GM12874 (cell line): ENCODE measurements at regions not wholly inside any gene's neighbourhood (a gene's known extent, or its start where the extent isn't known, plus 50 kb on each side); places are given as distances from the start of the nearest gene placed in this dataset.

ENCODE experiments used
- TF ChIP-seq, protein P1 (sequence below): IDR thresholded peaks from 2 replicates; pipeline ENCODE4 v1.5.1; 2011; ENCODE audit warnings: low read depth, mild to moderate bottlenecking, control low read depth, low read length, moderate library complexity; ENCODE audit not compliant: insufficient read depth

DNA sequence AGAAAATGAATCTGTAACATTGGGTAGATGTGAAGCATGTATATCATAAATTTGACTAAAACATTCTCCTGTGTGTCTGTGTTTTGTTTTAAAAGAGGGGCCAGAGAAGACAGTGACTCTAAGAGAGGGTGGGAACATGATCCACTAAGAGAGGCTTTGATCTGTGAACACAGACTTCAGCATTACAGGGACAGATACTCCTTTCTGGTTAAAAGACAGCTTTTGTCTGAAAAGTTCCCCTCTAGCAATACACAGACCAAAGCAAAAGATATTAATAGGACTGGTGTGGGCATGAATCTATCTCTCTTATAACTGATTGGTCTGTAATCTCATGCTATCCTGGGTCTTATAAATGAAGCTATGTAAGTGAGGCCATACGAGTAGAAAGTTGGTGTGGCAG, 150.9 kb downstream of the NUDT12 start:
- TF ChIP-seq, protein P1, sequence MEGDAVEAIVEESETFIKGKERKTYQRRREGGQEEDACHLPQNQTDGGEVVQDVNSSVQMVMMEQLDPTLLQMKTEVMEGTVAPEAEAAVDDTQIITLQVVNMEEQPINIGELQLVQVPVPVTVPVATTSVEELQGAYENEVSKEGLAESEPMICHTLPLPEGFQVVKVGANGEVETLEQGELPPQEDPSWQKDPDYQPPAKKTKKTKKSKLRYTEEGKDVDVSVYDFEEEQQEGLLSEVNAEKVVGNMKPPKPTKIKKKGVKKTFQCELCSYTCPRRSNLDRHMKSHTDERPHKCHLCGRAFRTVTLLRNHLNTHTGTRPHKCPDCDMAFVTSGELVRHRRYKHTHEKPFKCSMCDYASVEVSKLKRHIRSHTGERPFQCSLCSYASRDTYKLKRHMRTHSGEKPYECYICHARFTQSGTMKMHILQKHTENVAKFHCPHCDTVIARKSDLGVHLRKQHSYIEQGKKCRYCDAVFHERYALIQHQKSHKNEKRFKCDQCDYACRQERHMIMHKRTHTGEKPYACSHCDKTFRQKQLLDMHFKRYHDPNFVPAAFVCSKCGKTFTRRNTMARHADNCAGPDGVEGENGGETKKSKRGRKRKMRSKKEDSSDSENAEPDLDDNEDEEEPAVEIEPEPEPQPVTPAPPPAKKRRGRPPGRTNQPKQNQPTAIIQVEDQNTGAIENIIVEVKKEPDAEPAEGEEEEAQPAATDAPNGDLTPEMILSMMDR: no peak

DNA sequence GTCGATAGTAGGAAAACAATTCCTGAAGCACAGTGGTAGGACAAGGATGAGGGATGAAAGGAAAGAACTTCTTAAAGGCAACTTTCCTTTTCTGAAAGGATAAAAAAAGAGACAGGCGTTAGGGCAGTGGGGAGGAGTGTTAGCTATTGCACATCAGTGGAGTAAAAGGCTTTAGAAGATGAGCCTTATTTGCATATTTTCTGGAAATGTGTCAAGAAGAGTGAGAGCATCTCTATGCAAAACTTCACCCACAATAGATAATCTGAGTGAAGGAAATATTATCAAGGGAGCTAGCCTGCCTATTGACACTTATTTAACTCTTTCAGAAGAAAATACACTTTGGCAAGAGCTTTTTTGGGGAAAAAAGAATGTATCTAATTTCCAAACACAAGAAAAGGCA, 151.6 kb downstream of the MACIR start:
- TF ChIP-seq, protein P1: no peak

DNA sequence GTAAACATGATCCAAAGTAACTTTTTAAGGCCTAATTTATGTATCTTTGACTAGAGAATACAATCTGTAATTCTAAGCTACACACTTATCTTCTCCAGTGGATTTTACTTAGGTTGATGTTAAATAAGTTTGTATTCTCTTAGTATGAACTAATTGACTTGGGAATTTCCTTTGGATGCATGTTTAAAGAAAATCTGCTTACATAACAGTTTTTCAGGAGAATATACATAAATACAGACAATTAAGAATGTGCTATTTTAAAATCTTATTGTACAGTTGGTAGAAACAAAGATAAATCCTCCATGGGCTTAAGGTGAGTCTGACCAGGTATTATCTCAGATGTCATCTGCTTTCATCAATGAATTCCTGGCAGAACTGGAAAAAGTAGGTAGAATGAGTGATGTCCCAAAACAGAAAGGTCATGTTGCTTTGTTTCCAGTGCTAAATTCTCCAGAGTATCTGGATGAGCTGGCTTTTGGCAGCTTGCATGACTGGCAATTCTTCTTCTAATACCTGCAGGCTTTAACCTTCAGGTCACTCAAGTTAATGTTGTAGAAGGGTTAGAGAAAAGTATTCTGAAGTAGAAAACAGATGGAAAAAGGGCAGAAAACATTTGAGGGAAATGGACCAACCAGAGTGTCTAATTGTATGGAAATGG, 150.6 kb downstream of the MACIR start:
- TF ChIP-seq, protein P1: no peak

DNA sequence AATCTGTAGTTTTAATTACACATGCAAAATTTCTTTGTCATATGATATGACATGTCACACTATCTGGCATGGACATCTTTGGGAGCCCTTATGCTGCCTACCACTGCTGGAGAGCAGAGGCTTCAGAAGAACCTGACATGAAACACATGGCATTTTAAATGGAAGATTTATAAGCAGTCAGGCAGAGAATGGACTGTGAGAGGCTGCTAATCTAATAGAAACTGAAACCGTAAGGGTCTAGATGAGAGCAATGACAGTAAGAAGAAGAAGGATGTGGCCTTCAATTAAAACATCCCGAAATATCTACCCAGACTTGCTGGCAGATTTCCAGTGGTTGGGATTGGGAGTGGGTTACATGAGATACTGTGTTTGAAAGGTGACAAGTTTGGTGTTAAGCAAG, 149.8 kb downstream of the MACIR start:
- TF ChIP-seq, protein P1: no peak

DNA sequence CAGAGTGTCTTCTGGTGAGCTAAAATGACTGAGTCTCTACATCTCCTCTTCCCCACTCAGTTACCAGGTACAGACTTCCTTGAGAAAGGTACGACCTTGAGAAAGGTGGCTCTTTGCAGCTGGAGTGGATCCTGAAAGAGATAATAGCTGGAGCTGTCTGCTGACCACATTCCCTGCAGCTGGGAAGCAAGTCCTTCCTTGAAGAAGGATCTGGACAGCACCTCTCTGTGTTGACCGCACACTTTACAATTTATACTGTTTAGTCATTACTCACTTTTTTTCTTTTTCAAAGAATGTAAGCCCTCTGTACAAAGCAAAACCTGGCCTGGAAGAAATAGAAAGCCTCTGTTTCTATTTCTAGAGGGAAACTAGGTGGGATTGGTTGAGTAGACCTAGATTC, 148.8 kb downstream of the MACIR start:
- TF ChIP-seq, protein P1: no peak

DNA sequence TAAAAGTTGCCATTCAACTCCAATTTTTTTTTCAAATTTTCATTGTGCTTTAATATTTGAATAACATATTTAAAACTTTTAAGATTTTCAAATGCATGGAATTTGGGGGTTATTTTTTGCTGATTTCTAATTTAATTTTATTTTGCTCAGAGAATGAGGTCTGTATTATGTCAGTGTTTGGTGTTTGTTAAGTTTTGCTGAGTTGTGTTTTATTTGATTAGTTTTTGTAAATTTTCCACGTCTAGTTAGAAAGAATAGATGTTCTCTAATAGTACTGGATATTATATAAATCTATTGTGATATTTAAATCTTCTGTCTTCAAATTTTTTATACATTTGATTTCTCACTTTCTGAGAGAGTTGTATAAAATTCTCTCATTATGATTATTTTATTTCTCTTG, 145.9 kb downstream of the MACIR start:
- TF ChIP-seq, protein P1: no peak

DNA sequence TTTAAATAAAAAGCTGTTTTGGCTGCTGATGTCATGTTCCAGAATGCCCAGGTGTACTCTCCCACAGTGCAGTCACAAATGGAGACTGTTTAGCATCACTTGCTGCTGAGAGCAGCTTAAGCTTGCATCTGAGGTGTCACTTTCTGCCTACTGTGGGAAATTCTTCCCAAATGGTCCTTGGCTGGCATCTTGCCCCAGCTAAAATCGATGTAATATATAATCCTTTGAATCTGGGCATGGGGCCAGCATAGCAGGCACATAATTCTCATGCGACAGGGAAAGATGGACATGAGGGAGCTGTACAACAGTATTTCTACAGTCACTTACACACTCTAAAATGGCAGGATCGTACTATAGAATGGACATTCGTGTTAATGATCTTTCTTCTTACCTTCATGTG, 144.3 kb downstream of the MACIR start:
- TF ChIP-seq, protein P1: no peak
